Peyer's patch (tissue), 4 donors: ENCODE measurements at regions not wholly inside any gene's neighbourhood (a gene's known extent, or its start where the extent isn't known, plus 50 kb on each side); places are given as distances from the start of the nearest gene placed in this dataset.

Experiments used
- POLR2A ChIP-seq, 2 donors: fragments of 450-650 bp; IDR thresholded peaks; one replicate each; pipeline ENCODE4 v1.5.1; 2017; ENCODE audit warnings: antibody characterized with exemption in 2 of 2, mild to moderate bottlenecking in 2 of 2, moderate library complexity in 2 of 2
- TF ChIP-seq, protein P1 (sequence below), 6 experiments: fragments of 450-650 bp in 4 of 6; fragments of 200-600 bp in 2 of 6; sonication (generic) in 1 of 6; IDR thresholded peaks; one replicate each; pipeline ENCODE4 v1.5.1; 2017 to 2019; ENCODE audit warnings: antibody characterized with exemption in 6 of 6, mild to moderate bottlenecking in 3 of 6, moderate library complexity in 1 of 6

DNA sequence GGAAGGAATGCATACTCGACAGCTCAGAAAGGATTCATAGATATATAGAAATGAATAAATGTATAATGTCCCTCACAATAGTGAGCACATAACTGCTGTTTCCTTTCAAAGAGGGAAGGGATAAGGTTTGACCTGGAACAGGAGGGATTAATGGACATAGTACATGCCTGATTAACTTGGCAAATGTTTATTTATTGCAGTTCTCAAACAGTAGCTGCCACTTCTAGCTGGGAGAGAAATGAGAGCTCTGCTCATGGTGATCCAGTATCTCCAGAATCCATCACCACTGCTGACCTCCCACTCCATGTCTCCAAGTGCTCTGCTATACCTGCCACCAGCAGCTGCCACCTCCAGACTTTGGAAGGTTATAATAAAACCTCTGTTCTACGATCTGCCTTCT is 108.1 kb downstream of the LRIG3 start:
- TF ChIP-seq, protein P1, sequence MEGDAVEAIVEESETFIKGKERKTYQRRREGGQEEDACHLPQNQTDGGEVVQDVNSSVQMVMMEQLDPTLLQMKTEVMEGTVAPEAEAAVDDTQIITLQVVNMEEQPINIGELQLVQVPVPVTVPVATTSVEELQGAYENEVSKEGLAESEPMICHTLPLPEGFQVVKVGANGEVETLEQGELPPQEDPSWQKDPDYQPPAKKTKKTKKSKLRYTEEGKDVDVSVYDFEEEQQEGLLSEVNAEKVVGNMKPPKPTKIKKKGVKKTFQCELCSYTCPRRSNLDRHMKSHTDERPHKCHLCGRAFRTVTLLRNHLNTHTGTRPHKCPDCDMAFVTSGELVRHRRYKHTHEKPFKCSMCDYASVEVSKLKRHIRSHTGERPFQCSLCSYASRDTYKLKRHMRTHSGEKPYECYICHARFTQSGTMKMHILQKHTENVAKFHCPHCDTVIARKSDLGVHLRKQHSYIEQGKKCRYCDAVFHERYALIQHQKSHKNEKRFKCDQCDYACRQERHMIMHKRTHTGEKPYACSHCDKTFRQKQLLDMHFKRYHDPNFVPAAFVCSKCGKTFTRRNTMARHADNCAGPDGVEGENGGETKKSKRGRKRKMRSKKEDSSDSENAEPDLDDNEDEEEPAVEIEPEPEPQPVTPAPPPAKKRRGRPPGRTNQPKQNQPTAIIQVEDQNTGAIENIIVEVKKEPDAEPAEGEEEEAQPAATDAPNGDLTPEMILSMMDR (IDR thresholded peaks at IDR 0.05) = no peak
- TF ChIP-seq POLR2A (IDR thresholded peaks at IDR 0.05) = no peak
